ENCODE measurements at regions not wholly inside any gene's neighbourhood (a gene's known extent, or its start where the extent isn't known, plus 50 kb on each side); places are given as distances from the start of the nearest gene placed in this dataset.

GRCh38 chr6:4008324-4009047 is 70.5 kb downstream of the FAM217A start:
- no peak for DNase-seq

- no peak for DNase-seq
These were observed 69.5 kb downstream of the FAM217A start for GRCh38 chr6:4009486-4009885.

- DNase-seq, result no peak
These were observed 68.9 kb downstream of the FAM217A start for GRCh38 chr6:4010048-4010447.

GRCh38 chr6:4010689-4011090 is 68.2 kb downstream of the FAM217A start:
- DNase-seq, result no peak

- DNase-seq, result no peak
These were observed 66.1 kb downstream of the FAM217A start for GRCh38 chr6:4012826-4013225.

GRCh38 chr6:4017058-4017739 is 61.7 kb downstream of the FAM217A start:
- no peak for DNase-seq

GRCh38 chr6:4017834-4018170 is 61.1 kb downstream of the FAM217A start:
- no peak for DNase-seq

GRCh38 chr6:4018171-4018923 is 60.6 kb downstream of the FAM217A start:
- DNase-seq, result peak; percentile 97
